H9 (cell line): ENCODE measurements at regions not wholly inside any gene's neighbourhood (a gene's known extent, or its start where the extent isn't known, plus 50 kb on each side); places are given as distances from the start of the nearest gene placed in this dataset.

Experiments used
- DNase-seq: peaks from one replicate; pipeline ENCODE4 v3.0.0-alpha.2; 2017
- H2AFZ ChIP-seq: one replicate; pipeline ENCODE4 v1.6.1; 2013; ENCODE audit warnings: mild to moderate bottlenecking, low read length, control low read depth, moderate library complexity
- H2AK5ac ChIP-seq: 2 replicates; pipeline ENCODE4 v1.6.1; 2013; ENCODE audit warnings: low read length, control low read depth, mixed read lengths; ENCODE audit not compliant: insufficient read length
- H2BK120ac ChIP-seq: one replicate; pipeline ENCODE4 v1.6.1; 2013; ENCODE audit warnings: low read depth, mild to moderate bottlenecking, low read length, control low read depth, inconsistent platforms; ENCODE audit not compliant: poor library complexity, severe bottlenecking
- H2BK12ac ChIP-seq: 2 replicates; pipeline ENCODE4 v1.6.1; 2013; ENCODE audit warnings: low read length, control low read depth, mixed read lengths, low read depth; ENCODE audit not compliant: insufficient read length
- H2BK15ac ChIP-seq: 2 replicates; pipeline ENCODE4 v1.6.1; 2013; ENCODE audit warnings: low read depth, low read length, control low read depth
- H2BK20ac ChIP-seq: one replicate; pipeline ENCODE4 v1.6.1; 2013; ENCODE audit warnings: low read depth, mild to moderate bottlenecking, low read length, control low read depth, inconsistent platforms; ENCODE audit not compliant: poor library complexity, severe bottlenecking
- H2BK5ac ChIP-seq: 2 replicates; pipeline ENCODE4 v1.6.1; 2013; ENCODE audit warnings: low read length, control low read depth, mixed read lengths; ENCODE audit not compliant: insufficient read length
- H3K14ac ChIP-seq: 2 replicates; pipeline ENCODE4 v1.6.1; 2013; ENCODE audit warnings: low read length, control low read depth; ENCODE audit not compliant: insufficient read depth
- H3K18ac ChIP-seq: 2 replicates; pipeline ENCODE4 v1.6.1; 2013; ENCODE audit warnings: low read depth, mild to moderate bottlenecking, mixed read lengths, low read length, control low read depth; ENCODE audit not compliant: insufficient read length
- H3K23ac ChIP-seq: 2 replicates; pipeline ENCODE4 v1.6.1; 2013; ENCODE audit warnings: low read length, control low read depth, mixed read lengths, low read depth; ENCODE audit not compliant: insufficient read length
- H3K23me2 ChIP-seq: 2 replicates; pipeline ENCODE4 v1.6.1; 2013; ENCODE audit warnings: low read depth, mild to moderate bottlenecking, mixed read lengths, low read length, control low read depth; ENCODE audit not compliant: insufficient read length, poor library complexity, severe bottlenecking
- H3K27ac ChIP-seq: 2 replicates; pipeline ENCODE4 v1.5.1; 2013; ENCODE audit warnings: low read length, control low read depth, mixed read lengths, low read depth; ENCODE audit not compliant: insufficient read length
- H3K27me3 ChIP-seq: 2 replicates; pipeline ENCODE4 v1.6.1; 2013; ENCODE audit warnings: low read length, control low read depth, inconsistent platforms; ENCODE audit not compliant: insufficient read depth
- H3K4ac ChIP-seq: 2 replicates; pipeline ENCODE4 v1.6.1; 2013; ENCODE audit warnings: low read depth, mild to moderate bottlenecking, control low read depth, inconsistent platforms, low read length, moderate library complexity
- H3K4me1 ChIP-seq: 2 replicates; pipeline ENCODE4 v1.6.1; 2013; ENCODE audit warnings: low read length, control low read depth, inconsistent platforms; ENCODE audit not compliant: insufficient read depth
- H3K4me2 ChIP-seq: 2 replicates; pipeline ENCODE4 v1.6.1; 2013; ENCODE audit warnings: low read length, control low read depth, mixed read lengths; ENCODE audit not compliant: insufficient read length, insufficient read depth
- H3K56ac ChIP-seq: 2 replicates; pipeline ENCODE4 v1.6.1; 2013; ENCODE audit warnings: low read depth, mild to moderate bottlenecking, mixed read lengths, low read length, control low read depth; ENCODE audit not compliant: insufficient read length
- H3K79me1 ChIP-seq: 2 replicates; pipeline ENCODE4 v1.6.1; 2013; ENCODE audit warnings: low read depth, mild to moderate bottlenecking, moderate library complexity, low read length, control low read depth, inconsistent platforms; ENCODE audit not compliant: insufficient read depth, poor library complexity, severe bottlenecking
- H3K79me2 ChIP-seq: 2 replicates; pipeline ENCODE4 v1.6.1; 2013; ENCODE audit warnings: low read length, control low read depth, inconsistent platforms; ENCODE audit not compliant: insufficient read depth
- H3K9ac ChIP-seq: 2 replicates; pipeline ENCODE4 v1.6.1; 2013; ENCODE audit warnings: low read length, control low read depth, mixed read lengths; ENCODE audit not compliant: insufficient read length; ENCODE audit errors: extremely low read depth
- H3K9me3 ChIP-seq: one replicate; pipeline ENCODE4 v1.6.1; 2013; ENCODE audit warnings: low read depth, low read length, inconsistent platforms; ENCODE audit not compliant: control insufficient read depth
- H3T11ph ChIP-seq: one replicate; pipeline ENCODE4 v1.6.1; 2013; ENCODE audit warnings: mild to moderate bottlenecking, low read length, control low read depth, inconsistent platforms
- H4K20me1 ChIP-seq: one replicate; pipeline ENCODE4 v1.6.1; 2013; ENCODE audit not compliant: control insufficient read depth, insufficient read length, insufficient read depth
- H4K5ac ChIP-seq: 2 replicates; pipeline ENCODE4 v1.6.1; 2013; ENCODE audit warnings: low read depth, mild to moderate bottlenecking, mixed read lengths, low read length, control low read depth; ENCODE audit not compliant: insufficient read length
- H4K8ac ChIP-seq: replicated peaks from 2 replicates; pipeline ENCODE4 v1.6.1; 2013; ENCODE audit warnings: low read length, control low read depth, mixed read lengths, low read depth; ENCODE audit not compliant: insufficient read length
- H4K91ac ChIP-seq: 2 replicates; pipeline ENCODE4 v1.6.1; 2013; ENCODE audit warnings: low read depth, mild to moderate bottlenecking, moderate library complexity, mixed read lengths, low read length, control low read depth; ENCODE audit not compliant: insufficient read length
- H3K27ac Mint-ChIP-seq, 3 experiments: 2 replicates in 2 of 3; 3 replicates in 1 of 3; pipeline ENCODE4 v1.8.0; 2020 to 2021; ENCODE audit warnings: mixed read lengths in 3 of 3, mild to moderate bottlenecking in 1 of 3, moderate library complexity in 1 of 3
- H3K27me3 Mint-ChIP-seq: 2 replicates; pipeline ENCODE4 v1.8.0; 2021; ENCODE audit warnings: low read depth, mild to moderate bottlenecking, moderate library complexity, mixed read lengths
- H3K36me3 Mint-ChIP-seq, 3 experiments: 2 replicates in 2 of 3; 3 replicates in 1 of 3; pipeline ENCODE4 v1.8.0; 2020 to 2021; ENCODE audit warnings: low read depth in 3 of 3, mixed read lengths in 3 of 3; ENCODE audit not compliant: insufficient read depth in 1 of 3
- H3K4me1 Mint-ChIP-seq, 2 experiments: 2 replicates each; pipeline ENCODE4 v1.8.0; 2020; ENCODE audit warnings: mixed read lengths in 2 of 2
- H3K4me3 Mint-ChIP-seq, 2 experiments: 2 replicates in 1 of 2; 3 replicates in 1 of 2; pipeline ENCODE4 v1.8.0; 2020 to 2021; ENCODE audit warnings: mild to moderate bottlenecking in 2 of 2, mixed read lengths in 2 of 2, moderate library complexity in 1 of 2
- H3K9me3 Mint-ChIP-seq, 2 experiments: 2 replicates in 1 of 2; 3 replicates in 1 of 2; pipeline ENCODE4 v1.8.0; 2020; ENCODE audit warnings: mild to moderate bottlenecking in 2 of 2, mixed read lengths in 2 of 2, moderate library complexity in 1 of 2
- WGBS: extraction: QIAGEN DNeasy Blood & Tissue Kit; methylation state at CpG from one replicate; pipeline ENCODE4 v1.1.7; 2013; ENCODE audit warnings: missing lambda C conversion rate, low lambda C conversion rate, mixed read lengths; ENCODE audit not compliant: insufficient read length; ENCODE audit errors: extremely low coverage; 5-methylcytosine and 5-hydroxymethylcytosine counted together
- TF ChIP-seq, protein P1 (sequence below): fragments of 200-600 bp; sonication (generic); conservative IDR thresholded peaks from 3 replicates; pipeline ENCODE4 v1.8.0; 2021; ENCODE audit warnings: antibody characterized with exemption, mild to moderate bottlenecking

DNA sequence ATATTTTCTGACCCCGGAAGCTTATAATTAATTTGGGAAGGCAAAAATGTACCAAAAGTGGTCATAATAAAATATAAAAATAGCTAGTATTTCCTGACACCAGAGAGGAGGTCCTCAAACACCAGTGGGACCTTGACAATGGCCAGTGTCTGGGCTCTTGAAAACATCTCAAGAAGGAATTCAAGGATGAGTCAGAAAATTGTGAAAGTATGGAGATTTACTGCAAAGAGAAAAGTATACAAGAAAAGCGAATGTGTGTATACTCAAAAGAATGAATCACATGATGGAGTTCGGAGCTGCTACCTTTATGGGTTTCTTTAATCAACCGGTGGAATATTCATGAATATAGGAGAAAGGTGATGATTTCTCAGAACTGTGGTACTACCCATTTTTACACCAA lies 1709.0 kb upstream of the WWC1 start:
- Mint-ChIP-seq H3K27ac (no peak overlapping the region; a peak in 1 of 7 replicates), H3K27me3 (no peaks in the 10 kb centered on the region), H3K36me3 (peaks cover 0 to 10% (median 8%) of the 10 kb centered on the region in 3 experiments; a peak in 4 of 7 replicates), H3K4me3 (no peak overlapping the region), H3K4me1 (no peaks in the 10 kb centered on the region), H3K9me3 (peaks cover 7 to 18% of the 10 kb centered on the region in 2 experiments; a peak in 4 of 5 replicates)
- Histone ChIP-seq H3K14ac (no peak overlapping the region), H3K4me2 (no peak overlapping the region), H4K20me1 (no peaks in the 10 kb centered on the region), H3K9ac (no peak overlapping the region), H3K23ac (no peak overlapping the region), H3K79me2 (no peaks in the 10 kb centered on the region), H4K8ac (no peak overlapping the region), H2AFZ (no peak overlapping the region), H2BK5ac (no peak overlapping the region), H3K9me3 (peaks cover 6% of the 10 kb centered on the region), H3K23me2 (no peaks in the 10 kb centered on the region), H3K4me1 (no peaks in the 10 kb centered on the region), H3K56ac (no peak overlapping the region), H2BK12ac (no peak overlapping the region), H2AK5ac (no peak overlapping the region), H2BK20ac (no peak overlapping the region), H3K27me3 (no peaks in the 10 kb centered on the region), H2BK120ac (no peak overlapping the region), H3K27ac (no peak overlapping the region), H3K18ac (no peak overlapping the region), H4K5ac (no peak overlapping the region), H4K91ac (no peak overlapping the region), H3K79me1 (no peaks in the 10 kb centered on the region), H3T11ph (no peak overlapping the region), H3K4ac (no peak overlapping the region), H2BK15ac (no peak overlapping the region)
- TF ChIP-seq, protein P1, sequence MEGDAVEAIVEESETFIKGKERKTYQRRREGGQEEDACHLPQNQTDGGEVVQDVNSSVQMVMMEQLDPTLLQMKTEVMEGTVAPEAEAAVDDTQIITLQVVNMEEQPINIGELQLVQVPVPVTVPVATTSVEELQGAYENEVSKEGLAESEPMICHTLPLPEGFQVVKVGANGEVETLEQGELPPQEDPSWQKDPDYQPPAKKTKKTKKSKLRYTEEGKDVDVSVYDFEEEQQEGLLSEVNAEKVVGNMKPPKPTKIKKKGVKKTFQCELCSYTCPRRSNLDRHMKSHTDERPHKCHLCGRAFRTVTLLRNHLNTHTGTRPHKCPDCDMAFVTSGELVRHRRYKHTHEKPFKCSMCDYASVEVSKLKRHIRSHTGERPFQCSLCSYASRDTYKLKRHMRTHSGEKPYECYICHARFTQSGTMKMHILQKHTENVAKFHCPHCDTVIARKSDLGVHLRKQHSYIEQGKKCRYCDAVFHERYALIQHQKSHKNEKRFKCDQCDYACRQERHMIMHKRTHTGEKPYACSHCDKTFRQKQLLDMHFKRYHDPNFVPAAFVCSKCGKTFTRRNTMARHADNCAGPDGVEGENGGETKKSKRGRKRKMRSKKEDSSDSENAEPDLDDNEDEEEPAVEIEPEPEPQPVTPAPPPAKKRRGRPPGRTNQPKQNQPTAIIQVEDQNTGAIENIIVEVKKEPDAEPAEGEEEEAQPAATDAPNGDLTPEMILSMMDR: no peak
- WGBS: no CpG with 5 or more reads among the region's 4 CpGs
- DNase-seq: no peak
